IPS DF 19.7 (cell line): ENCODE measurements at regions not wholly inside any gene's neighbourhood (a gene's known extent, or its start where the extent isn't known, plus 50 kb on each side); places are given as distances from the start of the nearest gene placed in this dataset.
"Not testable (repeated sequence)": the region's sequence is repeated elsewhere in the genome, so short reads cannot be mapped to it uniquely, and the experiment has no call there.

Source experiments
- DNase-seq: peaks from one replicate; pipeline ENCODE4 v3.0.0-alpha.2; 2013; ENCODE audit warnings: low read depth, low spot score

GRCh38 chr16:64130140-64130539 is 991.7 kb downstream of the CDH11 start:
- DNase-seq = no peak

- DNase-seq = no peak
Observed at GRCh38 chr16:64122177-64122576, 999.7 kb downstream of the CDH11 start.

- DNase-seq = no peak
Observed at GRCh38 chr16:64121473-64121872, 1000.4 kb downstream of the CDH11 start.

- no peak for DNase-seq
Observed at GRCh38 chr16:64116151-64116550, 1005.7 kb downstream of the CDH11 start.

GRCh38 chr16:64109241-64109640 is 1012.6 kb downstream of the CDH11 start:
- DNase-seq = no peak

- DNase-seq = no peak
Observed at GRCh38 chr16:64102654-64103053, 1019.2 kb downstream of the CDH11 start.

GRCh38 chr16:64098451-64098850 is 1023.4 kb downstream of the CDH11 start:
- DNase-seq = no peak

GRCh38 chr16:64096689-64097088 is 1025.2 kb downstream of the CDH11 start:
- DNase-seq = no peak

GRCh38 chr16:64094992-64095634 is 1026.8 kb downstream of the CDH11 start:
- DNase-seq = no peak

- DNase-seq = no peak
Observed at GRCh38 chr16:64094181-64094965, 1027.5 kb downstream of the CDH11 start.

- DNase-seq = no peak
Observed at GRCh38 chr16:64092271-64092670, 1029.6 kb downstream of the CDH11 start.

- DNase-seq = no peak
Observed at GRCh38 chr16:64090327-64090726, 1031.5 kb downstream of the CDH11 start.

GRCh38 chr16:64089697-64090096 is 1032.2 kb downstream of the CDH11 start:
- DNase-seq = peak; percentile 38

- DNase-seq = no peak
Observed at GRCh38 chr16:64088838-64089237, 1033.0 kb downstream of the CDH11 start.

- no peak for DNase-seq
Observed at GRCh38 chr16:64085296-64085695, 1036.6 kb downstream of the CDH11 start.

- DNase-seq = no peak
Observed at GRCh38 chr16:64084706-64085105, 1037.2 kb downstream of the CDH11 start.

GRCh38 chr16:64083428-64084129 is 1038.3 kb downstream of the CDH11 start:
- DNase-seq = no peak

GRCh38 chr16:64077242-64077641 is 1044.6 kb downstream of the CDH11 start:
- DNase-seq = no peak

GRCh38 chr16:64074706-64075105 is 1047.2 kb downstream of the CDH11 start:
- DNase-seq = no peak

- not testable (repeated sequence) for DNase-seq
Observed at GRCh38 chr16:64072131-64072730, 1049.6 kb downstream of the CDH11 start.

GRCh38 chr16:64065523-64065922 is 1056.3 kb downstream of the CDH11 start:
- DNase-seq = no peak

- no peak for DNase-seq
Observed at GRCh38 chr16:64061621-64062020, 1060.2 kb downstream of the CDH11 start.
